IMR-90 (cell line): ENCODE measurements at regions not wholly inside any gene's neighbourhood (a gene's known extent, or its start where the extent isn't known, plus 50 kb on each side); places are given as distances from the start of the nearest gene placed in this dataset.

ENCODE experiments used
- ATAC-seq: fragments of 200-7000 bp; cut with Tn5 transposase; 2 replicates; pipeline ENCODE4 v1.9.1; 2020; ENCODE audit warnings: low read depth, mild to moderate bottlenecking, moderate library complexity
- BruUV-seq: library from RNA; stranded (reverse); fragments of 400-500 nt; replicated peaks from 2 replicates; lab custom pipeline; 2021; lab: Mats Ljungman, UMichigan
- CTCF ChIA-PET: fragments of 300-600 bp; formaldehyde crosslinking; extraction: SDS; loops from one replicate; lab custom pipeline; 2021; ENCODE audit warnings: antibody characterized with exemption; lab: Yijun Ruan, JAX
- POLR2A ChIA-PET: fragments of 300-600 bp; sonication (Branson Sonifier 250); formaldehyde crosslinking; loops from one replicate; lab custom pipeline; 2022; ENCODE audit warnings: antibody characterized with exemption; ENCODE audit not compliant: unreplicated experiment; lab: Charles Lee
- DNase-seq: peaks from one replicate; pipeline ENCODE4 v3.0.0; 2013
- H2AFZ ChIP-seq: replicated peaks from 2 replicates; pipeline ENCODE3; 2013; ENCODE audit warnings: low read length, mild to moderate bottlenecking; ENCODE audit not compliant: poor library complexity
- H2AK5ac ChIP-seq: 2 replicates; pipeline ENCODE4 v1.6.1; 2013; ENCODE audit warnings: low read depth, low read length, inconsistent platforms
- H2AK9ac ChIP-seq: replicated peaks from 2 replicates; pipeline ENCODE3; 2013; ENCODE audit warnings: mild to moderate bottlenecking, low read depth, low read length, moderate library complexity; ENCODE audit not compliant: poor library complexity
- H2BK120ac ChIP-seq: 2 replicates; pipeline ENCODE4 v1.6.1; 2013; ENCODE audit warnings: low read depth, low read length, inconsistent platforms
- H2BK15ac ChIP-seq: 3 replicates; pipeline ENCODE4 v1.6.1; 2013; ENCODE audit warnings: low read depth, low read length, inconsistent platforms
- H2BK20ac ChIP-seq: 2 replicates; pipeline ENCODE4 v1.6.1; 2013; ENCODE audit warnings: low read depth, mild to moderate bottlenecking, inconsistent platforms, low read length, moderate library complexity
- H2BK5ac ChIP-seq: 2 replicates; pipeline ENCODE4 v1.6.1; 2013; ENCODE audit warnings: mild to moderate bottlenecking, low read depth, low read length, inconsistent platforms; ENCODE audit not compliant: poor library complexity, severe bottlenecking
- H3K14ac ChIP-seq: replicated peaks from 2 replicates; pipeline ENCODE4 v1.6.1; 2013; ENCODE audit warnings: low read depth, low read length, inconsistent platforms
- H3K18ac ChIP-seq: 2 replicates; pipeline ENCODE4 v1.6.1; 2013; ENCODE audit warnings: low read depth, low read length, control low read depth
- H3K23ac ChIP-seq: 2 replicates; pipeline ENCODE4 v1.6.1; 2013; ENCODE audit warnings: low read depth, low read length, inconsistent platforms
- H3K27ac ChIP-seq: 2 replicates; pipeline ENCODE4 v1.5.1; 2013; ENCODE audit warnings: mild to moderate bottlenecking, control low read depth, low read length; ENCODE audit not compliant: insufficient read depth
- H3K27me3 ChIP-seq: 2 replicates; pipeline ENCODE4 v1.6.1; 2013; ENCODE audit warnings: low read length; ENCODE audit not compliant: control insufficient read depth, insufficient read depth
- H3K36me3 ChIP-seq: 2 replicates; pipeline ENCODE4 v1.6.1; 2013; ENCODE audit warnings: low read length, mixed read lengths; ENCODE audit not compliant: control insufficient read depth, insufficient read depth
- H3K4ac ChIP-seq: 2 replicates; pipeline ENCODE4 v1.6.1; 2013; ENCODE audit warnings: low read depth, low read length, inconsistent platforms
- H3K4me1 ChIP-seq: 2 replicates; pipeline ENCODE4 v1.6.1; 2013; ENCODE audit warnings: low read length, mixed read lengths; ENCODE audit not compliant: control insufficient read depth, insufficient read depth
- H3K4me2 ChIP-seq: 2 replicates; pipeline ENCODE4 v1.6.1; 2013; ENCODE audit warnings: low read depth, mild to moderate bottlenecking, control low read depth, low read length, moderate library complexity
- H3K4me3 ChIP-seq: 2 replicates; pipeline ENCODE4 v1.5.1; 2013; ENCODE audit warnings: low read depth, mild to moderate bottlenecking, control low read depth, low read length, moderate library complexity; ENCODE audit not compliant: insufficient read depth
- H3K56ac ChIP-seq: 2 replicates; pipeline ENCODE4 v1.6.1; 2013; ENCODE audit warnings: low read length, inconsistent platforms; ENCODE audit not compliant: insufficient read depth; ENCODE audit errors: extremely low read depth
- H3K79me1 ChIP-seq, 2 experiments: 2 replicates each; pipeline ENCODE4 v1.6.1; 2013; ENCODE audit warnings: low read length in 2 of 2, inconsistent platforms in 1 of 2, low read depth in 1 of 2
- H3K9ac ChIP-seq: 2 replicates; pipeline ENCODE4 v1.6.1; 2013; ENCODE audit warnings: low read depth, low read length, control low read depth
- H3K9me1 ChIP-seq: 2 replicates; pipeline ENCODE4 v1.6.1; 2013; ENCODE audit warnings: low read length, inconsistent platforms; ENCODE audit not compliant: insufficient read depth
- H3K9me3 ChIP-seq: 2 replicates; pipeline ENCODE4 v1.6.1; 2013; ENCODE audit warnings: low read length; ENCODE audit not compliant: control insufficient read depth, insufficient read depth
- H4K20me1 ChIP-seq: 2 replicates; pipeline ENCODE4 v1.6.1; 2013; ENCODE audit warnings: low read length, inconsistent platforms; ENCODE audit not compliant: insufficient read depth
- H4K5ac ChIP-seq: 2 replicates; pipeline ENCODE4 v1.6.1; 2013; ENCODE audit warnings: mild to moderate bottlenecking, low read depth, low read length, control low read depth
- H4K8ac ChIP-seq, 2 experiments: 2 replicates each; pipeline ENCODE4 v1.6.1; 2013; ENCODE audit warnings: low read depth in 2 of 2, low read length in 2 of 2, control low read depth in 1 of 2, inconsistent platforms in 1 of 2
- H4K91ac ChIP-seq: 2 replicates; pipeline ENCODE4 v1.6.1; 2013; ENCODE audit warnings: low read depth, low read length, inconsistent platforms; ENCODE audit not compliant: insufficient read depth
- CEBPB ChIP-seq: IDR thresholded peaks from 2 replicates; pipeline ENCODE4 v1.6.1; 2012; ENCODE audit warnings: low read depth, low read length, improper control_type of control experiment
- FOS ChIP-seq: fragments of 150-350 bp; IDR thresholded peaks from 2 replicates; pipeline ENCODE4 v1.6.1; 2016; ENCODE audit warnings: low read depth, low read length
- RCOR1 ChIP-seq: IDR thresholded peaks from 2 replicates; pipeline ENCODE4 v1.6.1; 2012; ENCODE audit warnings: mild to moderate bottlenecking, low read length, improper control_type of control experiment; ENCODE audit not compliant: insufficient replicate concordance
- RFX5 ChIP-seq: IDR thresholded peaks from 2 replicates; pipeline ENCODE4 v1.8.0; 2012; ENCODE audit warnings: low read depth, mild to moderate bottlenecking, low read length, moderate library complexity
- SMC3 ChIP-seq: fragments of 150-350 bp; IDR thresholded peaks from 2 replicates; pipeline ENCODE4 v1.6.1; 2016; ENCODE audit warnings: low read depth, mild to moderate bottlenecking, antibody characterized with exemption, low read length, moderate library complexity
- USF2 ChIP-seq: fragments of 150-350 bp; IDR thresholded peaks from 2 replicates; pipeline ENCODE4 v1.6.1; 2017; ENCODE audit warnings: mild to moderate bottlenecking, antibody characterized with exemption, low read length, low read depth
- dilution Hi-C: fragments of 300-500 bp; cut with HindIII; formaldehyde crosslinking; loops from one replicate; pipeline ENCODE4 v1.14.3; 2018; ENCODE audit warnings: low sequenced_read_pairs; ENCODE audit not compliant: unreplicated experiment
- in situ Hi-C: fragments of 300-500 bp; cut with MboI; formaldehyde crosslinking; loops from 3 replicates; pipeline ENCODE4 v1.14.3; 2019; ENCODE audit warnings: low sequenced_read_pairs, inconsistent platforms, mixed read lengths
- intact Hi-C: fragments of 100-400 bp; cut with micrococcal nuclease; formaldehyde crosslinking; loops from 2 replicates; pipeline ENCODE4 v1.10.0; 2022

DNA sequence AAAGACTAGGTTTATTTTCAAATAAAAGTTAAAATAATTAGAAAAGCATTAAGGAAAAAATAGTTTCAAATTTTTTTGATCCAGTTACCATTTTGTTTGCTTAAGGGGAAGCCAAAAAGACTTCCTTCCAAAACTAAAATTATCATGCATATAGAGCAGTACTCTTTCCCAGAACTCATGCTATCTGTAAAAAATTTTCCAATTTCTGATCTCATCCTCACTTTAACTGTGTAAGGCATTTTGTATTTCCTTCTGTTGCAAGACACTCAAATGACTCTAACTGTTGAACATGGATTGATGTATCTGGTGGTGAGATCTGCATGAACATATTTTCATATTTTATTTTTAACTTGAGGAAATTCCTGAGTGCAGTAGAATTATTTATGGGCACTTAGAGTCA, 150.1 kb downstream of the ADAM29 start:
- no peak overlapping the region for H2BK5ac ChIP-seq
- H2AK9ac ChIP-seq, result no peak overlapping the region
- no peak overlapping the region for H2BK15ac ChIP-seq
- no peak overlapping the region for H3K56ac ChIP-seq
- H3K4ac ChIP-seq, result no peak overlapping the region
- POLR2A ChIA-PET, result no interaction called here
- no peaks in the 10 kb centered on the region for H3K4me1 ChIP-seq
- H4K91ac ChIP-seq, result no peak overlapping the region
- H3K14ac ChIP-seq, result no peak overlapping the region
- H3K9me3 ChIP-seq, result peaks cover 5% of the 10 kb centered on the region; the same call in 1 of the 2 replicates
- H3K27me3 ChIP-seq, result no peaks in the 10 kb centered on the region
- DNase-seq (no peak), ATAC-seq (no peak)
- intact Hi-C loops (no loop called here), in situ Hi-C loops (no loop called here), dilution Hi-C loops (no loop called here)
- no peaks in the 10 kb centered on the region for H3K9me1 ChIP-seq
- H3K23ac ChIP-seq, result no peak overlapping the region
- no peak overlapping the region for H2AK5ac ChIP-seq
- no peak overlapping the region for H2BK120ac ChIP-seq
- no peaks in the 10 kb centered on the region for H3K36me3 ChIP-seq
- TF ChIP-seq USF2, result no peak
- no peak for TF ChIP-seq SMC3
- no peak for TF ChIP-seq FOS
- TF ChIP-seq RFX5, result no peak
- no peak for TF ChIP-seq RCOR1
- no peak for TF ChIP-seq CEBPB
- CTCF ChIA-PET, result no interaction called here
- no peak overlapping the region for H2BK20ac ChIP-seq
- no peak overlapping the region for H3K9ac ChIP-seq
- no peaks in the 10 kb centered on the region for H3K79me1 ChIP-seq
- no peak overlapping the region for H2AFZ ChIP-seq
- H3K4me3 ChIP-seq, result no peak overlapping the region
- no peak overlapping the region for H3K4me2 ChIP-seq
- no peak overlapping the region for H4K5ac ChIP-seq
- BruUV-seq, result no TSS peak
- no peak overlapping the region for H3K27ac ChIP-seq
- H3K18ac ChIP-seq, result no peak overlapping the region
- no peaks in the 10 kb centered on the region for H4K20me1 ChIP-seq
- H4K8ac ChIP-seq, result no peak overlapping the region
